Esophagus muscularis mucosa (tissue), 4 donors: ENCODE measurements at regions not wholly inside any gene's neighbourhood (a gene's known extent, or its start where the extent isn't known, plus 50 kb on each side); places are given as distances from the start of the nearest gene placed in this dataset.
A peak's percentile ranks its signal among the peaks of the same experiment; 100 is the strongest.

Experiments
- DNase-seq: peaks from one replicate; pipeline ENCODE4 v3.0.0-alpha.2; 2017; ENCODE audit errors: extremely low spot score
- H3K27ac ChIP-seq, 4 donors: fragments of 200-600 bp; sonication (generic); replicated peaks in 1 of 4; 1 replicate in 3 of 4; 2 replicates in 1 of 4; pipeline ENCODE4 v1.5.1; 2016 to 2019; ENCODE audit warnings: mild to moderate bottlenecking in 1 of 4
- H3K27me3 ChIP-seq, 4 donors: fragments of 200-600 bp; sonication (generic); one replicate each; pipeline versions ENCODE4 v1.5.1 to v1.6.0; 2016 to 2019
- H3K36me3 ChIP-seq, 4 donors: fragments of 200-600 bp; sonication (generic); one replicate each; pipeline ENCODE4 v1.5.1; 2016 to 2019
- H3K4me1 ChIP-seq, 4 donors: fragments of 200-600 bp; sonication (generic); one replicate each; pipeline ENCODE4 v1.5.1; 2016 to 2019
- H3K4me3 ChIP-seq, 4 donors: fragments of 200-600 bp; sonication (generic); 1 replicate in 2 of 4; 2 replicates in 2 of 4; pipeline ENCODE4 v1.5.1; 2016 to 2019; ENCODE audit warnings: mild to moderate bottlenecking in 4 of 4, moderate library complexity in 1 of 4
- H3K9me3 ChIP-seq, 4 donors: fragments of 200-600 bp; sonication (generic); 1 replicate in 3 of 4; 2 replicates in 1 of 4; pipeline ENCODE4 v1.5.1; 2016 to 2019
- CTCF ChIP-seq, 3 experiments: fragments of 200-600 bp in 2 of 3; fragments of 450-650 bp in 1 of 3; sonication (generic) in 2 of 3; IDR thresholded peaks; one replicate each; pipeline ENCODE4 v1.5.1; 2017 to 2019; ENCODE audit warnings: antibody characterized with exemption in 3 of 3, mild to moderate bottlenecking in 2 of 3, moderate library complexity in 1 of 3
- EP300 ChIP-seq: sonication (generic); formaldehyde crosslinking; IDR thresholded peaks from one replicate; pipeline ENCODE4 v1.6.1; 2017; ENCODE audit warnings: antibody characterized with exemption
- POLR2A ChIP-seq: fragments of 450-650 bp; IDR thresholded peaks from one replicate; pipeline ENCODE4 v1.6.1; 2017; ENCODE audit warnings: antibody characterized with exemption, moderate library complexity, mild to moderate bottlenecking, low read depth
- POLR2AphosphoS5 ChIP-seq, 2 donors: sonication (generic); formaldehyde crosslinking; IDR thresholded peaks; one replicate each; pipeline ENCODE4 v1.6.1; 2017; ENCODE audit warnings: antibody characterized with exemption in 2 of 2
- WGBS: methylation state at CpG from one replicate; pipeline ENCODE4 v1.1.5; 2018; 5-methylcytosine and 5-hydroxymethylcytosine counted together
- intact Hi-C: fragments of 100-400 bp; cut with DNase I; formaldehyde crosslinking; loops from one replicate; pipeline ENCODE4 v1.15.1; 2023

GRCh38 chr1:222026280-222026679, 284.4 kb upstream of the DUSP10 start:
- intact Hi-C loops = loop anchor here (10.0 kb wide), 1 partner anchor 541 kb away; no protein-coding TSS in a partner anchor
- Histone ChIP-seq H3K27me3 (no peaks in the 10 kb centered on the region), H3K27ac (no peak overlapping the region), H3K4me3 (no peak overlapping the region), H3K9me3 (no peaks in the 10 kb centered on the region), H3K4me1 (peaks cover 0 to 5% (median under 1%) of the 10 kb centered on the region in 4 donors), H3K36me3 (no peaks in the 10 kb centered on the region)
- TF ChIP-seq POLR2AphosphoS5 (IDR thresholded peaks at IDR 0.05) (no peak), POLR2A (no peak), CTCF (IDR thresholded peaks at IDR 0.05) (no peak), EP300 (no peak)
- DNase-seq = no peak
- WGBS = 95% methylated on average over 7 of the region's 7 CpGs

GRCh38 chr1:222023025-222023424, 281.1 kb upstream of the DUSP10 start:
- Histone ChIP-seq H3K4me1 (no peaks in the 10 kb centered on the region), H3K36me3 (no peaks in the 10 kb centered on the region), H3K9me3 (no peaks in the 10 kb centered on the region), H3K27ac (no peak overlapping the region), H3K27me3 (no peaks in the 10 kb centered on the region), H3K4me3 (no peak overlapping the region)
- 91% methylated on average over 5 of the region's 5 CpGs for WGBS
- no peak for TF ChIP-seq POLR2AphosphoS5 (IDR thresholded peaks at IDR 0.05)
- no peak for TF ChIP-seq EP300
- TF ChIP-seq POLR2A = no peak
- no peak for TF ChIP-seq CTCF (IDR thresholded peaks at IDR 0.05)
- no peak for DNase-seq
- intact Hi-C loops = loop anchor here (10.0 kb wide), 1 partner anchor 538 kb away; no protein-coding TSS in a partner anchor

GRCh38 chr1:222021129-222021528, 279.2 kb upstream of the DUSP10 start:
- 57% methylated on average over 5 of the region's 5 CpGs for WGBS
- DNase-seq = peak; percentile 55
- no peaks in the 10 kb centered on the region for H3K27me3 ChIP-seq
- H3K36me3 ChIP-seq = no peaks in the 10 kb centered on the region
- intact Hi-C loops = loop anchor here (10.0 kb wide), 1 partner anchor 536 kb away; no protein-coding TSS in a partner anchor
- TF ChIP-seq EP300 = no peak
- TF ChIP-seq POLR2A = no peak
- TF ChIP-seq CTCF (IDR thresholded peaks at IDR 0.05) = no peak
- no peak overlapping the region for H3K27ac ChIP-seq
- no peaks in the 10 kb centered on the region for H3K9me3 ChIP-seq
- H3K4me1 ChIP-seq = no peaks in the 10 kb centered on the region
- H3K4me3 ChIP-seq = no peak overlapping the region

GRCh38 chr1:222020553-222020952, 278.7 kb upstream of the DUSP10 start:
- no peak for DNase-seq
- intact Hi-C loops = loop anchor here (10.0 kb wide), 1 partner anchor 536 kb away; no protein-coding TSS in a partner anchor
- TF ChIP-seq POLR2AphosphoS5 (IDR thresholded peaks at IDR 0.05) (no peak), EP300 (no peak), CTCF (IDR thresholded peaks at IDR 0.05) (no peak), POLR2A (no peak)

GRCh38 chr1:222019029-222019428, 277.1 kb upstream of the DUSP10 start:
- Histone ChIP-seq H3K9me3 (no peaks in the 10 kb centered on the region), H3K36me3 (no peaks in the 10 kb centered on the region), H3K27me3 (no peaks in the 10 kb centered on the region), H3K4me1 (no peaks in the 10 kb centered on the region), H3K4me3 (no peak overlapping the region), H3K27ac (no peak overlapping the region)
- intact Hi-C loops = no loop called here
- 66% methylated on average over 3 of the region's 3 CpGs for WGBS
- TF ChIP-seq POLR2AphosphoS5 (IDR thresholded peaks at IDR 0.05) (no peak), CTCF (IDR thresholded peaks at IDR 0.05) (no peak), POLR2A (no peak), EP300 (no peak)
- no peak for DNase-seq

More at GRCh38 chr1:222020553-222020952, 278.7 kb upstream of the DUSP10 start:
- no peaks in the 10 kb centered on the region for H3K36me3 ChIP-seq
- H3K4me1 ChIP-seq = no peaks in the 10 kb centered on the region
- no peaks in the 10 kb centered on the region for H3K9me3 ChIP-seq
- no peak overlapping the region for H3K27ac ChIP-seq
- H3K4me3 ChIP-seq = no peak overlapping the region
- no peaks in the 10 kb centered on the region for H3K27me3 ChIP-seq
